Cerebellar cortex (tissue), 1 donor: ENCODE measurements at regions not wholly inside any gene's neighbourhood (a gene's known extent, or its start where the extent isn't known, plus 50 kb on each side); places are given as distances from the start of the nearest gene placed in this dataset.

Experiments used
- DNase-seq: peaks from one replicate; pipeline ENCODE4 v3.0.0-alpha.2; 2015; ENCODE audit warnings: low spot score

DNA sequence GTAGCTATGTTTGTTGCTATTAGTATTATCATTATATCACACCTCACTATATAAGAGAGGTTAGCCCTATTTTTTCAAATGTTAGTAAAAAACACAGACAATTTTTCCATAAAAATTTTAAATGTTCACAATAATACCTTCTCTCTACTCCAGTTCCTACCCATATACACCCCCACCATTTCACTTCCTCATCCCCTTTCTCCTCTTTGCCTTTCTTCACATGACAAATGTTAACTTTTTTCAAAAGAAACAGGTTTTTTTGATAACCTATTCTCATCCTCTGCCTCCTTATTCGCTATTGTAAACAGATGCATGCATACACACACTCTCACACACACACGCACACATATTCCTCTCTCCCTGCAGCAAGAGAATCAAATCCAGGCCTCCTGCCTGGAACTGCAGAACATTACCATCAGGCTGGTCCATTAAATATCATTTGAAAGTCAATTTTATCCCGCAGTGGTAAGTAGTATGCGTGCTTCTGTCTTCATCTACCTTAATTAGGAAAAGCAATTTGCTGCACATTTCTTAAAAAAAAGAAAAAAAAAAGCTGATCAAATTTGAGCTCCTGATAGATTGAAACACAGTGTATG, 55.5 kb downstream of the MID1IP1 start:
- DNase-seq: no peak

DNA sequence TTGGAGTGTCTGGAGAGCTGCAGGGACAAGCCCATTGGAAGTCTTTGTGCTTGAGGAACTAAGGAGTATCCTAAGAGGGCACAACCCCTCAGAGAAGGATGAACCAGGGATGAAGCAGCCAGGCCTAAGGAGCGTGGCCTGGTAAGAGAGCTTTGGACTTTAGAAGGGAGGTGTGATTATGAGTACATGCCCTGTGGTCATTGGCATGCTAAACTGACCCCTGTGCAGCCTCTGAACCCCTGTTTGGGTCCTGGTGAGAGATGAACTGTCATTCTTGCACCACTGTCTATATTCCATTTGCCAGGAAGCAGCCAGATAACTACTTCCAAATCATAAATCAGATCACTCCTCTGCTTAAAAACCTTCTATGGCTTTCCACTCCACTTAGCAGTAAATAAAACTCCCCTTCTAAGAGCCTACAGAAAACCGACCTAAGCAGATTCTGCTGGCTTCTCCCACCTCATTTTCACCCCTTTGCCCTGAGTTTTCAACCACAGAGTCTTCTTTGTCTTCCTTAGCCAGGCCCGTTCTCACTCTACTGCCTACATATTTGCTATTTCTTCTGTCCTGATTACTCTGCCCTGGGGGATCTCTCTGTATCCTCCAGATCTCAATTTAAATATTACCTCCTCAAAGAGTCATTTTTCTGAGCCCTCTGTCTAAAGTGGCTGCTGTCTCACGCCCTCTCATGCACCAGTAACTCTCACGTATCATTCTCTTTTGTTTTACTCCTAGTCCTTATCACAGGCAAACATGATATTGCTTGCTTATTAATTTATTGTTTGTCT, 56.7 kb downstream of the MID1IP1 start:
- DNase-seq: no peak

GRCh38 chrX:38859602-38860001, 58.3 kb downstream of the MID1IP1 start:
- DNase-seq: no peak

DNA sequence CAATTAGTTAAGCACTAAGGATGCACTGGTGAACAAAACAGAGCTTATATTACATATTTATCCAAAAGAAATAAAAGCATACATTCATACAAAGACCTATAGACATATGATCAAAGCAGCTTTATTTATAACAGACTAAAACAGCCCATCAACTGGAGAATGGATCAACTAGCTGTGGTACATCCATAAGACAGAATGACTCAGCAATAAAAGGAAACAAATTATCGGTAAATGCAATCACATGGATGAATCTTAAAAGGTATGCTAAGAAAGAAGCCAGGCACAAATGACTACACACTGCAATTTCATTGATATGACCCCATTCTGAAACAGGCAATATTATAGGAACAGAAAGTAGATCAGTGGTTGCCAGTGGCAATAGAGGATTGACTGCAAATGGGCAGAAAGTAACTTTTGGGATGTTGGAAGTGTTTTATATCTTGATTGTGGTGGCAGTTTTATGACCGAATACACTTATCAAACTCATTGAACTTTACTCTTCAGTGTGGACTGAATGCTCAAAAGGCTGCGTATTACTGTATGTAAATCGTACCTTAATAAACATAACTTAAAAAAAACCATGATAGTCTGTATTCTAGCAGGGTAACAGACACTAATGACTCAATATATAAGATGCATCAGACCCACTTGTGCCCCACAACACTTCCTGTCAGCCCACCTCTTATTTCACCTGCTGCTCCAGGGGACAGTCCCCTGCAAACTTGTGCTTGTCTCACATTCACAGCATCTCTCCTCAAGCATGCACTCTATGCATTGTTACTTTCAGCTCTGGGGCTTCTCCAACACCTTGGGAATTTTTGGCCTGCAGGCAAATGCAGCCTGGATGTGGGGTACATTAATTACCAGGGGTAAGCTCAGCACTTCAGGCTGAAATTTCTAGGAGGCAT, 59.1 kb downstream of the MID1IP1 start:
- no peak for DNase-seq

DNA sequence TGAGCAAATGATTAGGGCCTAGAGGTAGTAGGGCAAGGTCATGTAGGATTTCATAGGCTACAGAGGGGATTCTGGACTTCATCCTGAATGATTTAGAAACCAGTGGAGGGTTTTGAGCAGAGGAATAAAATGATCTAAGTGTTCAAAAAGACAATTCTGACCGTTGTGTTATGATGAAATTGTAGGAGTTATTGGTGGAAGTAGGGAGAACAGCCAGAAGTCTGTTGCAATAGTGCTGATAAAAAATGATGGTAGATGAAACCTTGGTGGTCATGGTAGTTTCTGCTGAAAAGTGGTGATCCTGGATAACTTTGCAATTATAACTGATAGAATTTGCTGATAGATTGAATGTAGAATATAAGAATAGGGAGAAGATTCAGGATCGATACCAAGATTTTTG, 60.2 kb downstream of the MID1IP1 start:
- no peak for DNase-seq

DNA sequence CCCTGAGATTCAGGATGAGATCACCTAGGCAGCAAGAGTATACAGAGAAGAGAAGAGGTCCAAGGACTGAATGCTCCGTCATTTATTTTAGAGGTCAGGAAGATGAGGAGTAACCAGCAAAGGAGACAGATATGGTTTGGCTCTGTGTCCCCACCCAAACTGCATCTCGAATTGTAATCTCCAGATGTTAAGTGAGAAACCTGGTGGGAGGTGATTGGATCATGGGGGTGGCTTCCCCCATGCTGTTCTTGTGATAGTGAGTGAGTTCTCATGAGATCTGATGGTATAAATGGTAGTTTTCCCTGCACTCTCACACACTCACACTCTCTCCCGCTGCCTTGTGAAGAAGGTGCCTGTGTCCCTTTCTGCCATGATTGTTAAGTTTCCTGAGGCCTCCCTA, 60.8 kb downstream of the MID1IP1 start:
- DNase-seq: no peak

- no peak for DNase-seq
Measured at GRCh38 chrX:38864165-38864564, 62.9 kb downstream of the MID1IP1 start.

DNA sequence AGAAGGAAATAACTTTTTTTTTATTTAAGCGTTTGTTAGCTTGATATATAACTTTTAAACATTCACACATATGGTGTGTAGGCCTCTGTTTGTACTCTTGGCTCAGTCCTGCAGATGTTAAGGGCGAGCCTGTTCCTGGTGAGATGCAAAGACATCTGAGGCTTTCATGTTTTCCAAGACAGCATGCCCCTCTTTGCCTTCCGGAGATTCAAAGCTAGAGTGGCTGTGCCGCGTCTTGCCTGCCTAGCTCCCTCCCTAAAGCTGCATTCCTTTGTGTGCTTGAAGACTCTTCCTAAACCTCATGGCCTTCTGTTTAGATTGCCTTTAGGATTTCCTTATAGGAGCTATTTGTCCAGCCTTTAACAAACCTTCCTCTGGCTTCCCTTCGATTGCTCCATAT, 67.1 kb downstream of the MID1IP1 start:
- DNase-seq: no peak

GRCh38 chrX:38868941-38869401, 67.7 kb downstream of the MID1IP1 start:
- no peak for DNase-seq

GRCh38 chrX:38870361-38870895, 69.2 kb downstream of the MID1IP1 start:
- DNase-seq: no peak

DNA sequence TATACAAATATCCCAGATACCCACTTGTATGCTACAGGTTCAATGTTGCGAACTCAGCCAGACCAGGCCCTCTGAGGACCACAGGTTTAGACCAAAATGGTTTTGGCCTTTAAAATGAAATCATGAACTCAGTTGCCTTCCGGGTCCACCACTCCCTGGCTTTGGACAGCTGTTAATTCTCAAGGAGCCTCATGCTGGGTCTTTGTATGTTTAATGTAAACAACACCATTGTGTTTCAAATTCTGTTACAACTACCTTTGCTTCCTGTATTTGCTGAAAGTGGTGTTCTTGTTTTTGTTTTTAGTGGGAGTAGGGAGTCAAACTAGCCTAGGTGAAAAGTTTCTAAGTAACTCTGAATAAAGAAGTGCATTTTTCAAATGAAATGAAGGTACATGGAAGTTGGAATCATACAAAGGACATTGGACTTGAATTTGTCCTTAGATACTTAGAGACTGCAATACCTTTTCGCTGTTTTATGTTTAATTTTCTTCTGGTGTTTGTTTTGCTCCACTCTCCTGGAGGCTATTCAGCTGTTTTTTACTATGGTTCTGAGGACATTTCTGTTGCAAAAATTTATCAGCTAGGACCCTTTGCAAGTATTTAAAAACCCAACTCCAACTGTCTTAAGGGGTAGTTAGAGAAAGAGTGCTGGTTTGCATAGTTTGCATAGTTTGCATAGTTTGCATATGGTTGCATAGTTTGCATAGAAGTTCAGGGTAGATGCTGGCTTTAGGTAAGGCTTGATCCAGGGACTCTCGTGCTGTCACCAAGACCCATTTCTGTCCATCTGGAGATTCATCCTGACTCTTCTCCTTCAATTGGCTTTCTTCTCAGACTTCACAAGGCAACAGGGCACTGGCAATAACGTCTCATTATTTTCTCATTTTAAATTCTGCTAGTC, 70.1 kb downstream of the MID1IP1 start:
- no peak for DNase-seq

GRCh38 chrX:38877366-38877765, 76.1 kb downstream of the MID1IP1 start:
- no peak for DNase-seq

DNA sequence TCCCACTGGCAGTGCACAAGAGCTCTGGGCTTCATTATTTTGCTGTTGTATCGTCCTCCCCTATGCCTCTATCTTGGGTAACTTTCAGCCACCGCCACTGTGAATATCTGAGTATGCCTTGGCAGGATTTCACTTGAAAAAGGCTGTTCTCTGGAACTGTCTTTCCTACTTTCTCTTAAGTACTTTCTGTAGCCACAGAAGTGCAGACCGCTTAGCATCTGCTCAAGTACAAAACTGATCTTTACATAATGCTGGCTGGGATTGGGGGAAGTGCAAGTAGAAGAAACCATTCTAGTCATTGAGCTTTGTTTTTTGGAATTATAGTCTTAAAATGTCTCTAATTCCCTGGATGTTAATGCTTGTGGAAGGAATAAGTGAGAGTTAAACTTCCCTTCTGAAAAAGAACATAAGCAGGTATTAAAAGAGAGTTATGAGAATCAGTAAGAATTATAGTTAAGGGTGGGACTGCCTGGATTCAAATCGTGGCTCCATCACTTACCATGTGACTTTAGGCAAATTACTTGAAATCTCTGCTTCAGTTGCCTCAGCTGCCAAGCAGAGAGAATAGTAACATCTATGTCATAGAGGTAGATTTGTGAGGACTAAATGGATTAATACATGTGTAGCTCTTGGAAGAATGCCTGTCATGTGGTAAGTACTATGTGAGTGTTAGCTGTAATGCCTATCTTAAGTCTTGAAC, 77.5 kb downstream of the MID1IP1 start:
- DNase-seq: no peak

GRCh38 chrX:38879631-38880220, 78.5 kb downstream of the MID1IP1 start:
- no peak for DNase-seq

- no peak for DNase-seq
Measured at GRCh38 chrX:38880296-38880854, 79.1 kb downstream of the MID1IP1 start.

- no peak for DNase-seq
Measured at GRCh38 chrX:38881066-38881465, 79.8 kb downstream of the MID1IP1 start.

DNA sequence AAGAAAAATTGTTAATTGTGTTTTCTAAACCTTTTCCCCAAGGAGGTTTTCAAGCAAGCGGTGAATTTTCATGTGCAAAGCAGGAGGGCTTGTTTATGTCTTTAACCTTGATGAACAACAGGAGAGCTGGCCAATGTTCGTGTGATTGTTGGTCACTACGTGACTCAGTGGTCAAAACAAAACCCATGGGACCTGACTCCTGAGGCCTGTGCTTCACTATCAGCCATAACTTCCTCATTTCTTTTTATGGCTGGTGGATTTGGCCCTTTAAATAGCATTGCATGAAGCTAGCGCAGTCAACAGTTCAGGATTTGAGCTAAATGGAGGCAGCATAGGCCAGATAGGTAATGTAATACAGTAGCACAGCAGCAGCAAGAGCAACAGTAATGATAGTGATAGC, 80.5 kb downstream of the MID1IP1 start:
- no peak for DNase-seq

- no peak for DNase-seq
Measured at GRCh38 chrX:38882894-38883626, 81.8 kb downstream of the MID1IP1 start.

GRCh38 chrX:38886112-38886511, 84.9 kb downstream of the MID1IP1 start:
- no peak for DNase-seq
